H1 (cell line): ENCODE measurements at regions not wholly inside any gene's neighbourhood (a gene's known extent, or its start where the extent isn't known, plus 50 kb on each side); places are given as distances from the start of the nearest gene placed in this dataset.

Experiments used
- CTCF ChIA-PET: fragments of 300-600 bp; sonication (Branson Sonifier 250); formaldehyde crosslinking; loops from one replicate; lab custom pipeline; 2021; ENCODE audit not compliant: partially characterized antibody; lab: Charles Lee
- POLR2A ChIA-PET: fragments of 300-600 bp; sonication (Branson Sonifier 250); formaldehyde crosslinking; loops from one replicate; lab custom pipeline; 2021; ENCODE audit warnings: inconsistent platforms; ENCODE audit not compliant: partially characterized antibody; lab: Charles Lee
- DNase-seq, 2 experiments: peaks; one replicate each; pipeline versions ENCODE4 v3.0.0 to v3.0.0-alpha.2; 2010 to 2022; ENCODE audit warnings: low spot score in 2 of 2, low read depth in 1 of 2, mixed read lengths in 1 of 2
- FAIRE-seq: peaks from 2 replicates; lab custom pipeline; 2011; peaks lifted over from hg19 to GRCh38; lab: Jason Lieb, UNC
- H2AFZ ChIP-seq: 2 replicates; pipeline ENCODE4 v1.8.1; 2012; ENCODE audit warnings: low read length, inconsistent platforms
- H2AK5ac ChIP-seq: 2 replicates; pipeline ENCODE4 v1.6.1; 2013; ENCODE audit warnings: low read depth, low read length
- H2BK120ac ChIP-seq: replicated peaks from 2 replicates; pipeline ENCODE3; 2013; ENCODE audit warnings: low read depth, low read length, inconsistent platforms
- H2BK12ac ChIP-seq: 2 replicates; pipeline ENCODE4 v1.6.1; 2013; ENCODE audit warnings: low read depth, low read length
- H2BK15ac ChIP-seq: 2 replicates; pipeline ENCODE4 v1.6.1; 2013; ENCODE audit warnings: low read length
- H2BK20ac ChIP-seq: 2 replicates; pipeline ENCODE4 v1.6.1; 2013; ENCODE audit warnings: low read length
- H2BK5ac ChIP-seq: 2 replicates; pipeline ENCODE4 v1.6.1; 2013; ENCODE audit warnings: low read depth, low read length
- H3K14ac ChIP-seq: 2 replicates; pipeline ENCODE4 v1.6.1; 2013; ENCODE audit warnings: inconsistent platforms; ENCODE audit not compliant: insufficient read length
- H3K18ac ChIP-seq: 2 replicates; pipeline ENCODE4 v1.6.1; 2013; ENCODE audit warnings: low read length; ENCODE audit errors: extremely low read depth
- H3K23ac ChIP-seq: 2 replicates; pipeline ENCODE4 v1.6.1; 2013; ENCODE audit warnings: inconsistent platforms; ENCODE audit not compliant: insufficient read length
- H3K23me2 ChIP-seq: 2 replicates; pipeline ENCODE4 v1.6.1; 2013; ENCODE audit warnings: low read depth, low read length
- H3K27ac ChIP-seq: 2 replicates; pipeline ENCODE4 v1.6.1; 2011; ENCODE audit warnings: low read depth, low read length, inconsistent platforms
- H3K27me3 ChIP-seq, 4 experiments: replicated peaks in 1 of 4; 1 replicate in 1 of 4; 2 replicates in 3 of 4; pipeline versions ENCODE4 v1.6.1 to v1.8.1; 2011 to 2013; ENCODE audit warnings: low read length in 3 of 4, mild to moderate bottlenecking in 3 of 4, inconsistent platforms in 2 of 4, mixed read lengths in 2 of 4, moderate library complexity in 1 of 4; ENCODE audit not compliant: control insufficient read depth in 3 of 4, insufficient read depth in 3 of 4; ENCODE audit errors: extremely low read depth in 1 of 4
- H3K36me3 ChIP-seq, 4 experiments: 2 replicates each; pipeline versions ENCODE4 v1.6.1 to v1.8.1; 2011 to 2013; ENCODE audit warnings: mild to moderate bottlenecking in 4 of 4, low read length in 3 of 4, moderate library complexity in 2 of 4, control low read depth in 1 of 4, inconsistent platforms in 1 of 4; ENCODE audit not compliant: insufficient read depth in 4 of 4, control insufficient read depth in 2 of 4
- H3K4ac ChIP-seq: replicated peaks from 2 replicates; pipeline ENCODE3; 2013; ENCODE audit warnings: low read length, low read depth, mixed read lengths, inconsistent platforms; ENCODE audit not compliant: insufficient read length
- H3K4me1 ChIP-seq, 4 experiments: replicated peaks in 1 of 4; 1 replicate in 1 of 4; 2 replicates in 3 of 4; pipeline versions ENCODE4 v1.6.1 to v1.8.1; 2011 to 2013; ENCODE audit warnings: low read length in 3 of 4, inconsistent platforms in 2 of 4, mixed read lengths in 1 of 4; ENCODE audit not compliant: insufficient read depth in 4 of 4, control insufficient read depth in 3 of 4
- H3K4me2 ChIP-seq, 2 experiments: 2 replicates each; pipeline versions ENCODE4 v1.6.1 to v1.8.1; 2011 to 2013; ENCODE audit warnings: low read depth in 2 of 2, low read length in 2 of 2, control low read depth in 1 of 2, inconsistent platforms in 1 of 2, mild to moderate bottlenecking in 1 of 2; ENCODE audit not compliant: insufficient read depth in 1 of 2
- H3K4me3 ChIP-seq, 4 experiments: fragments of 200-600, 300-600 bp in 1 of 4; sonication (generic), shearing (Covaris generic), sonication (Bioruptor Twin) in 1 of 4; 2 replicates each; pipeline versions ENCODE4 v1.5.1 to v1.8.1; 2011 to 2016; ENCODE audit warnings: low read length in 4 of 4, low read depth in 3 of 4, control low read depth in 2 of 4, inconsistent platforms in 2 of 4, mild to moderate bottlenecking in 2 of 4, mixed read lengths in 1 of 4, moderate library complexity in 1 of 4; ENCODE audit not compliant: insufficient read depth in 2 of 4; ENCODE audit errors: extremely low read depth in 1 of 4
- H3K56ac ChIP-seq: replicated peaks from 2 replicates; pipeline ENCODE3; 2013; ENCODE audit warnings: low read depth, mild to moderate bottlenecking, mixed read lengths, low read length, inconsistent platforms; ENCODE audit not compliant: insufficient read length
- H3K79me1 ChIP-seq: 2 replicates; pipeline ENCODE4 v1.6.1; 2013; ENCODE audit warnings: low read depth, low read length, control low read depth
- H3K79me2 ChIP-seq, 2 experiments: 2 replicates each; pipeline versions ENCODE4 v1.6.1 to v1.8.1; 2012 to 2013; ENCODE audit warnings: low read length in 2 of 2, mild to moderate bottlenecking in 2 of 2, inconsistent platforms in 1 of 2; ENCODE audit not compliant: insufficient read depth in 2 of 2, control insufficient read depth in 1 of 2
- H3K9ac ChIP-seq, 4 experiments: replicated peaks in 1 of 4; 1 replicate in 1 of 4; 2 replicates in 3 of 4; pipeline versions ENCODE4 v1.6.1 to v1.8.1; 2011 to 2013; ENCODE audit warnings: low read depth in 3 of 4, low read length in 3 of 4, control low read depth in 2 of 4, mild to moderate bottlenecking in 2 of 4, moderate library complexity in 2 of 4, inconsistent platforms in 1 of 4; ENCODE audit errors: extremely low read depth in 1 of 4
- H3K9me3 ChIP-seq, 2 experiments: 2 replicates each; pipeline versions ENCODE4 v1.6.1 to v1.8.1; 2012 to 2013; ENCODE audit warnings: mild to moderate bottlenecking in 2 of 2, moderate library complexity in 2 of 2, control low read depth in 1 of 2, inconsistent platforms in 1 of 2, low read depth in 1 of 2, low read length in 1 of 2, mixed read lengths in 1 of 2; ENCODE audit not compliant: insufficient read depth in 2 of 2
- H4K20me1 ChIP-seq, 2 experiments: replicated peaks in 1 of 2; 2 replicates each; pipeline versions ENCODE3 to v1.8.1; 2011 to 2013; ENCODE audit warnings: inconsistent platforms in 2 of 2, low read length in 2 of 2, mild to moderate bottlenecking in 1 of 2; ENCODE audit not compliant: insufficient read depth in 2 of 2, control insufficient read depth in 1 of 2
- H4K5ac ChIP-seq: 2 replicates; pipeline ENCODE4 v1.6.1; 2013; ENCODE audit warnings: low read length, low read depth, mixed read lengths, inconsistent platforms; ENCODE audit not compliant: insufficient read length
- H4K8ac ChIP-seq: 2 replicates; pipeline ENCODE4 v1.8.0; 2013; ENCODE audit warnings: mild to moderate bottlenecking, moderate library complexity, low read length, inconsistent platforms; ENCODE audit not compliant: insufficient read depth; ENCODE audit errors: extremely low read depth
- H4K91ac ChIP-seq: replicated peaks from 2 replicates; pipeline ENCODE3; 2013; ENCODE audit warnings: low read length, mixed read lengths, inconsistent platforms; ENCODE audit not compliant: insufficient read length
- BACH1 ChIP-seq: IDR thresholded peaks from 2 replicates; pipeline ENCODE4 v1.6.1; 2012; ENCODE audit warnings: low read length, improper control_type of control experiment
- CBX8 ChIP-seq: fragments of 300-800, 300-1000 bp; sonication (generic); IDR thresholded peaks from 2 replicates; pipeline ENCODE4 v1.7.1; 2016; ENCODE audit warnings: low read depth, low read length, borderline replicate concordance
- CEBPB ChIP-seq: IDR thresholded peaks from 2 replicates; pipeline ENCODE4 v1.6.1; 2012; ENCODE audit warnings: low read depth, low read length
- CHD2 ChIP-seq: IDR thresholded peaks from 2 replicates; pipeline ENCODE4 v1.6.1; 2012; ENCODE audit warnings: low read length, improper control_type of control experiment
- CTCF ChIP-seq, 3 experiments: IDR thresholded peaks; 1 replicate in 2 of 3; 2 replicates in 1 of 3; pipeline versions ENCODE4 v1.5.1 to v1.6.1; 2011; ENCODE audit warnings: low read length in 3 of 3, mild to moderate bottlenecking in 3 of 3, inconsistent platforms in 2 of 3, low read depth in 1 of 3, moderate library complexity in 1 of 3; ENCODE audit not compliant: insufficient read depth in 1 of 3; ENCODE audit errors: control extremely low read depth in 1 of 3
- EZH2 ChIP-seq: fragments of 200-600 bp; sonication (generic); IDR thresholded peaks from 2 replicates; pipeline ENCODE4 v1.7.1; 2012; ENCODE audit warnings: low read depth, mild to moderate bottlenecking, moderate library complexity, low read length, inconsistent platforms; ENCODE audit not compliant: severe bottlenecking
- MAX ChIP-seq: IDR thresholded peaks from 2 replicates; pipeline ENCODE4 v1.6.1; 2012; ENCODE audit warnings: inconsistent platforms
- NRF1 ChIP-seq: IDR thresholded peaks from 2 replicates; pipeline ENCODE4 v1.6.1; 2011; ENCODE audit warnings: mild to moderate bottlenecking, low read depth, low read length, improper control_type of control experiment
- WGBS, 2 experiments: shearing (Covaris generic) in 1 of 2; methylation state at CpG; one replicate each; pipeline versions ENCODE4 v1.1.6 to v1.1.7; 2013 to 2015; ENCODE audit warnings: low lambda C conversion rate in 2 of 2, mixed read lengths in 2 of 2, inconsistent platforms in 1 of 2, low coverage in 1 of 2, missing lambda C conversion rate in 1 of 2; ENCODE audit not compliant: insufficient replicate concordance in 2 of 2, insufficient coverage in 1 of 2, insufficient read length in 1 of 2; ENCODE audit errors: extremely low coverage in 1 of 2, missing lambda C conversion rate in 1 of 2; 5-methylcytosine and 5-hydroxymethylcytosine counted together

GRCh38 chr11:115924744-115925567, 420.7 kb upstream of the CADM1 start:
- H3K4me1 ChIP-seq: no peaks in the 10 kb centered on the region
- no peak overlapping the region for H3K18ac ChIP-seq
- H4K20me1 ChIP-seq: no peaks in the 10 kb centered on the region
- POLR2A ChIA-PET: no interaction called here
- H3K14ac ChIP-seq: no peak overlapping the region
- H3K4ac ChIP-seq: no peak overlapping the region
- no peak overlapping the region for H3K4me2 ChIP-seq
- no peak overlapping the region for H2AFZ ChIP-seq
- TF ChIP-seq BACH1 (no peak), EZH2 (no peak), CEBPB (no peak), NRF1 (no peak), CTCF (IDR thresholded peaks at IDR 0.05; ENCODE audit: control extremely low read depth in 1 of 3, insufficient read depth in 1 of 3, low read depth in 1 of 3, low read length in 3 of 3) (no peak), MAX (no peak), CHD2 (no peak), CBX8 (no peak)
- TF ChIP-seq, all 59 proteins: peak for 0
- Histone ChIP-seq H2BK5ac (no peak overlapping the region), H3K56ac (no peak overlapping the region), H3K36me3 (no peaks in the 10 kb centered on the region), H3K79me2 (no peaks in the 10 kb centered on the region), H3K23ac (no peak overlapping the region), H3K79me1 (no peaks in the 10 kb centered on the region), H3K4me3 (no peak overlapping the region), H2BK15ac (no peak overlapping the region), H3K9ac (no peak overlapping the region), H4K5ac (no peak overlapping the region), H3K27me3 (no peaks in the 10 kb centered on the region), H3K23me2 (no peaks in the 10 kb centered on the region; the same call in 1 of the 2 replicates), H4K91ac (no peak overlapping the region), H2BK120ac (no peak overlapping the region), H2BK12ac (no peak overlapping the region), H3K9me3 (no peaks in the 10 kb centered on the region), H4K8ac (no peak overlapping the region), H2AK5ac (no peak overlapping the region), H2BK20ac (no peak overlapping the region), H3K27ac (no peak overlapping the region)
- no peak for DNase-seq
- no peak for FAIRE-seq
- CTCF ChIA-PET: interaction anchor here (1.5 to 2.4 kb wide), 3 partner anchors 12 to 65 kb away, joined by 5 to 7 read pairs (median 5); no protein-coding TSS in a partner anchor
- 85% methylated on average over 6 of the region's 6 CpGs; no CpG with 5 or more reads in 1 of the 2 experiments for WGBS, 2 experiments
